Activated naive CD8-positive, alpha-beta T cell treated with anti-CD3 and anti-CD28 coated beads, Interleukin-2, amount 50 U/mL, for 24 hours (primary cell): ENCODE measurements at regions not wholly inside any gene's neighbourhood (a gene's known extent, or its start where the extent isn't known, plus 50 kb on each side); places are given as distances from the start of the nearest gene placed in this dataset.

Experiments
- ATAC-seq: fragments of 150-1000 bp; cut with Tn5 transposase; one replicate; pipeline ENCODE4 v1.10.0; 2021
- DNase-seq: peaks from one replicate; pipeline ENCODE4 v3.0.0; 2021
- H3K27ac Mint-ChIP-seq: one replicate; pipeline ENCODE4 v1.8.0; 2021; ENCODE audit warnings: mild to moderate bottlenecking, mixed read lengths
- H3K27me3 Mint-ChIP-seq: one replicate; pipeline ENCODE4 v1.8.0; 2021; ENCODE audit warnings: mixed read lengths
- H3K36me3 Mint-ChIP-seq: one replicate; pipeline ENCODE4 v1.8.0; 2021; ENCODE audit warnings: low read depth, mixed read lengths
- H3K4me1 Mint-ChIP-seq: one replicate; pipeline ENCODE4 v1.8.0; 2021; ENCODE audit warnings: mixed read lengths
- H3K4me3 Mint-ChIP-seq: one replicate; pipeline ENCODE4 v1.8.0; 2021; ENCODE audit warnings: mild to moderate bottlenecking, moderate library complexity, mixed read lengths
- H3K9me3 Mint-ChIP-seq: one replicate; pipeline ENCODE4 v1.8.0; 2021; ENCODE audit warnings: mixed read lengths

DNA sequence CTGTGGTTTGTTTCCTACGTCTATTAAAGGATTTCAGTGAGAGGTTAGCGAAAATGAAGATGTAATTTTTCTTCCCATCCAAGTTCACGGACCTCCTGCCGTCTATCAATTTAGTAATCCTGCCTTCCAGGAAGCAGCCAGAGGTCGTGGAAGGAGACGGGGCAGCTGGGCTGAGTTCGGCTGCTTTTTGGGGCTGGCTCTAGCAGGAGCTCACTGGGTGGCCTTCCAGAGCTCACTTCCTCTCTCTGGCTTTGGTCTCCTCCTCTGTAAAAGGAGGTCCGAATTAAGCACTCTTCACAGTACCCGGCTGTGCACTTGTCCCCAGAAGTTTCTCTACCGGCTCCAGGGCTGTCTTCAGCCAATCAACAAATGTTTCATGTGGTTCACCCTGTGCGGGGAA, 295.4 kb downstream of the BCOR start:
- no peak for ATAC-seq
- no peak overlapping the region for H3K4me3 Mint-ChIP-seq
- H3K9me3 Mint-ChIP-seq = no peaks in the 10 kb centered on the region
- H3K27me3 Mint-ChIP-seq = no peaks in the 10 kb centered on the region
- no peak for DNase-seq
- no peak overlapping the region for H3K27ac Mint-ChIP-seq
- H3K4me1 Mint-ChIP-seq = peaks cover 18% of the 10 kb centered on the region
- H3K36me3 Mint-ChIP-seq = no peaks in the 10 kb centered on the region

DNA sequence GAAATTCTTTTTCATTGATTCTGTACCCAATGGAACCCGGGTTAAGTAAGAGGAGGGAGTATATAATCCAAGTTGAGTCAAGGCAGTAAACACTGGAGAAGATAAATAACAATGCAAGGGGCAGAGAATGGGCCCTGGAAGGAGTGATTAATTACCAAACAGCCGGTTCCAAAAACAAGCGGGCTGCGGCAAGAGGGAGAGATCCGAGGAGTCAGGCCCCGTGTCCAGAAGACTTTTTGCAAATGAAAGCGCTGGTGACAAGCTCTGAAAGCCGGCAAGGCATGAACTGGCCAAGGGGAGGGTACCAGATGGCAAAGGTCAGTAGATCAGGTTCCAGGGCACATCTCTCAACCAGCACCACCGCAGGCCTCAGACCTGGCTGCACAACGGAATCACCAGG, 294.9 kb downstream of the BCOR start:
- no peaks in the 10 kb centered on the region for H3K9me3 Mint-ChIP-seq
- no peak for DNase-seq
- no peaks in the 10 kb centered on the region for H3K36me3 Mint-ChIP-seq
- no peak overlapping the region for H3K4me3 Mint-ChIP-seq
- no peaks in the 10 kb centered on the region for H3K27me3 Mint-ChIP-seq
- no peak for ATAC-seq
- no peak overlapping the region for H3K27ac Mint-ChIP-seq
- peaks cover 18% of the 10 kb centered on the region for H3K4me1 Mint-ChIP-seq

DNA sequence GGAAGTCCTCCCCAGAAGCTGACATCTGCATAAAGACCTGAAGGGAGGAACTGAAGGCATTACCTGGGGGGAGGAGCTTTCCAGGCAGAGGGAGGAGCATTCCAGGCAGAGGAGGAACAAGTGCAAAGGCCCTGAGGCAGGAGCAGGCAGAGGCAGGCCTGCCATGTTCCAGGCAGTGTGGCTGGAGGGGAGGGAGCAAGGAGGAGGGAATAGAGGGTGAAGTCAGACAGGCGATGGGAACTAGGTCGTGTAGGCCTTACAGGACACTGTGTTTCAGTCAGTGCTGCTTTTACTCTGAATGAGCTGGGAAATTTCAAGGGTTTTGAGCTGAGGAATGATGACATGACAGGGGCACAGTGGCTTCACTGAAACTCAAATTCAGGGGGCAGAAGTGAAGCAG, 292.7 kb downstream of the BCOR start:
- Mint-ChIP-seq H3K9me3 (no peaks in the 10 kb centered on the region), H3K27me3 (no peaks in the 10 kb centered on the region), H3K4me3 (no peak overlapping the region), H3K36me3 (no peaks in the 10 kb centered on the region), H3K4me1 (peaks cover 18% of the 10 kb centered on the region), H3K27ac (peak overlapping the region; percentile 39)
- ATAC-seq = no peak
- no peak for DNase-seq

DNA sequence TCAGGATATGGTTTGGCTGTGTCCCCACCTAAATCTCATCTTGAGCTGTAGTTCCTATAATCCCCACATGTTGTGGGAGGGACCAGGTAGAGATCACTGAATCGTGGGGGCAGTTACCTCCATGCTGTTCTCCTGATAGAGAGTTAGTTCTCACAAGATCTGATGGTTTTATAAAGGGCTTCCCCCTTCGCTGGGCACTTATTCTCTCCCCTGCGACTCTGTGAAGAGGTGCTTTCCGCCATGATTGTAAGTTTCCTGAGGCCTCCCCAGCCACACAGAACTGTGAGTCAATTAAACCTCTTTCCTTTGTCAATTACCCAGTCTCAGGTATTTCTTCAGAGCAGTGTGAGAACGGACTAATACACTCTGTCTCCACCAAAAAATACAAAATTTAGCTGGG, 291.9 kb downstream of the BCOR start:
- H3K4me1 Mint-ChIP-seq = peaks cover 18% of the 10 kb centered on the region
- no peak overlapping the region for H3K4me3 Mint-ChIP-seq
- no peaks in the 10 kb centered on the region for H3K36me3 Mint-ChIP-seq
- H3K27ac Mint-ChIP-seq = peak overlapping the region; percentile 78
- DNase-seq (no peak), ATAC-seq (peak; percentile 65)
- no peaks in the 10 kb centered on the region for H3K9me3 Mint-ChIP-seq
- H3K27me3 Mint-ChIP-seq = no peaks in the 10 kb centered on the region

DNA sequence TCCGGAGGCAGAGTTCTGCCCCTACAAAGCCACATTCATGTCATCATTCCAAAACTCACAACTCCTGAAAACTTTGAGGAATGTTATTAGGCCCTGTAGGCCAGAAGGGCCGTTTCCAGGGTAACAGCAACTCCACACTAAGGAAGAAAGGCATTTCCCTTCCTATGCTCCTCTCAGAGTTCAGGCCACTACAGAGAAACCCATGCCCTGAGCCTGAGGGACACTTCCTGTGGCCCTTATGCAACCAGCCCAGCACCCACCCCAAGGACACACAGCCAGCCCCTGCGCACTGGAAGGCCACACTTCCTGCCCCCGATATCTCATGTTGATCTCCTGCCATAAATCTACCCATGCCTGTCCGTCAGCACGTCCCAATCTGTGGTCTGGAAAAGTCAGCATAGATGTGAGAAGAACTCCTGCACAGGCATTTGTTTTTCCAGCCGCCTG, 289.3 kb downstream of the BCOR start:
- no peak overlapping the region for H3K4me3 Mint-ChIP-seq

DNA sequence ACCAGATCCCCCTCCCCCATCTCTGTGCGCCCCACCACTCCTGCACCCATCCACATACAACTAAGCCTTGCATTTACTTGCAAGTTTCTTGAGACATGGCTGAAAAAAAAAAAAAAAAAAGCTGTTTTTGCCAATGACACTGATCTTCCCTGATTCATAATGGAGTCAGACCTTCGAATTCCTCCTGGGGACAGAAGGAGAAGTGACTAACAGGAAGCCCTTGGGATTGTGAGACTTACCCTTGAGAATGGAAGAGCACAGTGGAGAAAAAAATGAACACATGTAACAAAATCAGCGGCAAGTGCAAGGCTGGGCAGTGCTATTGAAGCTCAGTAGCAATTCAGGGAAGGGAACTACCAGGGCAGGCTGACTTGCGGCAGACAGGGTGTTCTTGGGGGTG, 288.4 kb downstream of the BCOR start:
- Mint-ChIP-seq H3K9me3 (no peaks in the 10 kb centered on the region), H3K36me3 (no peaks in the 10 kb centered on the region), H3K27me3 (no peaks in the 10 kb centered on the region), H3K27ac (no peak overlapping the region), H3K4me3 (no peak overlapping the region), H3K4me1 (peaks cover 21% of the 10 kb centered on the region)
- DNase-seq = no peak
- ATAC-seq = no peak

More for the DNA sequence above, 289.3 kb downstream of the BCOR start:
- no peak for DNase-seq
- ATAC-seq = no peak
- no peaks in the 10 kb centered on the region for H3K9me3 Mint-ChIP-seq
- H3K36me3 Mint-ChIP-seq = no peaks in the 10 kb centered on the region
- H3K27ac Mint-ChIP-seq = no peak overlapping the region
- H3K4me1 Mint-ChIP-seq = peaks cover 18% of the 10 kb centered on the region
- H3K27me3 Mint-ChIP-seq = no peaks in the 10 kb centered on the region

DNA sequence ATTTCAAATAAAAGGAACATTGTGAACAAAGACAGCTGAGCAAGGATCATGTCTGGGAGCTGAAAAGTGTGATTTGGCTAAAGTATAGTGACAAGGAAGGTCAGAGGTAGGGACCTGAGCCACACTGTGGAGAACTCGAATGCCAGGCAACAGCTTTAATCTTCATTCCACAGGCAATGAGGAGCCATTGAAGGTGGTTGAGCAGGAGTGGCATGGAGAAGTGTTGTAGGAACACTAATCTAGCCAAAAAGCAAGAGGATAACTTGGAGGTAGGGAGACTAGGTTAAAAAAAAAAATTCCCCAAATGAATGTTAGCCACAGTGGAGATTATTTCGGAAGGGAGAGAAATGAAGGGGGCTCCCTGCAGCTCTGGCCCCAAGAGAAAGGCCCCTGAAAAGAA, 286.9 kb downstream of the BCOR start:
- Mint-ChIP-seq H3K4me1 (peaks cover 25% of the 10 kb centered on the region), H3K4me3 (no peak overlapping the region), H3K27me3 (no peaks in the 10 kb centered on the region), H3K36me3 (no peaks in the 10 kb centered on the region), H3K27ac (no peak overlapping the region), H3K9me3 (no peaks in the 10 kb centered on the region)
- ATAC-seq (no peak), DNase-seq (no peak)

DNA sequence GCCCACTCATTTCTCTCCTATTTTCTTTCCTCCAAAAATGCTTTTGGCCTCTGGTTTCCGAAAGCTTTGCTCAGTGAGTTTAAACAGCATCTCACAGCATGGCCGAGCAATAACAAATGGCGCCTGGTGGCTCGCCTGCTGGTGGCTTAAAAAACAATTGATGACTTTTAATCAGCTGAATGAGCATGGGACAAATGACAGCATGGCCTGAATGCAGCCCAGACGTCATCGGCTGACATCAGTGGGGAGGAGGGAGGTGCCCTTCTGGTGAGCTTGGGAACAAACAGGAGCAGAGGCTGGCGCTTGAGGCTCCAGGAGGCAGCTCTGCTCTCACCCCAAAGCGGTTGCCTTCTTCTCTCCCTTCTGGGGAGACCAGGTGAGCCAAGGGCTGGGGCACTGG, 286.4 kb downstream of the BCOR start:
- Mint-ChIP-seq H3K4me3 (no peak overlapping the region), H3K4me1 (peaks cover 25% of the 10 kb centered on the region), H3K27ac (no peak overlapping the region), H3K27me3 (no peaks in the 10 kb centered on the region), H3K9me3 (no peaks in the 10 kb centered on the region), H3K36me3 (no peaks in the 10 kb centered on the region)
- DNase-seq = no peak
- no peak for ATAC-seq

DNA sequence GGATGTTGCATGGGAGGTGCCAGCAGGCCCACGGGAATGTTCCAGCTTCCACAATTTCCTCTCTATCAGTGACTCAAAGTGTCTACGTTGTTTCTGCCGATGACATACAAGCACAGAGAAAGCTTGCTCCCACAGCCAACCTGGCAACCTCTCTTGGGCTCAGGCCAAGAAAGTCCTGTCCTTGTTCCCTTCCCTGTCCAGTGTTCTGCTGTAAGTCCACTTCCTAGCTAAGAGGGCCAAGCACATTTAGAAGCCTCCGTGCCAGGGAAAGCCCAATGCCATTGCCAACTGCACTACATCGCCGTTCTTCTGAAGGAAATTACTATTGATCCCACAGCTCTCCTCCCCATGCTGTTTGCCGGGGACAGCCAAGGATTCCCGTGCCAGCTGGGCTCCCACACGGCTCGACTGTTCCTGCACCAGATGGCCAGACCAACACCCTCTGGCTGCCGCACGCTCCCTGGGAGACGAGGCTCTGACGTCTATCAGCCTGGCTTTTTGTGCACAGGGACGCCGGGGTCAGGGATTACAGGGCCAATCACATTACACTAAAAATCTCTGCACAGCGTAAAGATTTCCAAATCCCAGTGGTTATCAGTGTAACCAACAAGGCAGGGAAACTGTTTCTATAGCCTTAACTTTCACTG, 284.0 kb downstream of the BCOR start:
- H3K4me1 Mint-ChIP-seq = peaks cover 37% of the 10 kb centered on the region
- H3K4me3 Mint-ChIP-seq = no peak overlapping the region
- H3K36me3 Mint-ChIP-seq = no peaks in the 10 kb centered on the region
- no peak for ATAC-seq
- no peak for DNase-seq
- no peak overlapping the region for H3K27ac Mint-ChIP-seq
- H3K9me3 Mint-ChIP-seq = no peaks in the 10 kb centered on the region
- no peaks in the 10 kb centered on the region for H3K27me3 Mint-ChIP-seq

DNA sequence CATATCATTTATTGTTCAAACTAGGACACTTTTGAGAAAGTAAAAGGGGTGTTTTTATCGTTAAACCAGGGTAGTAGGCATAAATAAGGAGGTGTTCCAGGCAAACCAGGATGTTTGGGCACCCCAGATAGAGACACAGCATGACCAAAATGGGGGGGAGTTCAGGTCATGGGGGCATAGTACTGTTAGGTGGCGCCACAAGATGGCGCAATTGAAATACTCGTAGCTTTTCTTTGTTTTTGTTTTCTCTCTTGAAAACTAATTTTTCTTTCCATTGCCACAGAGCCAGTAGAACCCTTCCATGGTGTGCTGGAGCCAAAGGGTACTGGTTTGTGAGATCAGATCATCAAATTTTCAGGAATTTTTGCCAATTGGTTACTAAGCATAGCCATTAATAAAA, 283.4 kb downstream of the BCOR start:
- ATAC-seq (no peak), DNase-seq (peak; percentile 36)
- peaks cover 6% of the 10 kb centered on the region for H3K27me3 Mint-ChIP-seq
- H3K4me1 Mint-ChIP-seq = peaks cover 37% of the 10 kb centered on the region
- H3K4me3 Mint-ChIP-seq = no peak overlapping the region
- H3K9me3 Mint-ChIP-seq = no peaks in the 10 kb centered on the region
- H3K27ac Mint-ChIP-seq = no peak overlapping the region
- no peaks in the 10 kb centered on the region for H3K36me3 Mint-ChIP-seq

DNA sequence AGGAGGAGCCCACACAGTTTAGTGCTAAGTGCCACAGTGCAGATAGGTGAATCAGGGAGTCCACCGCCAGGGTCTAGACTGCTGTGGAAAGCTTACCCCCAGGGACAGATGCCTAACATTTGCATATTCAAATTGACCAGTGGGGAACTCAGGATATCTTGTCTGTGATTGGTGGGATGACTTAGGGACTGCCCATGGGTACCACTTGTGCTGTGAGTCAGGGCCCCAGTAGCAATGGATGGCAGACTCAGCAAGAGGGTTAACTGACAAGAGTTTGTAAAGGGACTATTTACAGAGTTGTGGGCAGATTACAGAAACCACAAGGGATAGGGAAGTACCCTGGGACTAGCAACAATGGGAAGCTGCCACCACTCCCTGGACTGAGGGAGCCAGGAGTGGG, 282.1 kb downstream of the BCOR start:
- no peaks in the 10 kb centered on the region for H3K36me3 Mint-ChIP-seq
- ATAC-seq (peak; percentile 95), DNase-seq (peak; percentile 22)
- H3K27me3 Mint-ChIP-seq = peaks cover 6% of the 10 kb centered on the region
- peaks cover 37% of the 10 kb centered on the region for H3K4me1 Mint-ChIP-seq
- H3K9me3 Mint-ChIP-seq = no peaks in the 10 kb centered on the region
- H3K27ac Mint-ChIP-seq = peak overlapping the region; percentile 60
- H3K4me3 Mint-ChIP-seq = no peak overlapping the region

DNA sequence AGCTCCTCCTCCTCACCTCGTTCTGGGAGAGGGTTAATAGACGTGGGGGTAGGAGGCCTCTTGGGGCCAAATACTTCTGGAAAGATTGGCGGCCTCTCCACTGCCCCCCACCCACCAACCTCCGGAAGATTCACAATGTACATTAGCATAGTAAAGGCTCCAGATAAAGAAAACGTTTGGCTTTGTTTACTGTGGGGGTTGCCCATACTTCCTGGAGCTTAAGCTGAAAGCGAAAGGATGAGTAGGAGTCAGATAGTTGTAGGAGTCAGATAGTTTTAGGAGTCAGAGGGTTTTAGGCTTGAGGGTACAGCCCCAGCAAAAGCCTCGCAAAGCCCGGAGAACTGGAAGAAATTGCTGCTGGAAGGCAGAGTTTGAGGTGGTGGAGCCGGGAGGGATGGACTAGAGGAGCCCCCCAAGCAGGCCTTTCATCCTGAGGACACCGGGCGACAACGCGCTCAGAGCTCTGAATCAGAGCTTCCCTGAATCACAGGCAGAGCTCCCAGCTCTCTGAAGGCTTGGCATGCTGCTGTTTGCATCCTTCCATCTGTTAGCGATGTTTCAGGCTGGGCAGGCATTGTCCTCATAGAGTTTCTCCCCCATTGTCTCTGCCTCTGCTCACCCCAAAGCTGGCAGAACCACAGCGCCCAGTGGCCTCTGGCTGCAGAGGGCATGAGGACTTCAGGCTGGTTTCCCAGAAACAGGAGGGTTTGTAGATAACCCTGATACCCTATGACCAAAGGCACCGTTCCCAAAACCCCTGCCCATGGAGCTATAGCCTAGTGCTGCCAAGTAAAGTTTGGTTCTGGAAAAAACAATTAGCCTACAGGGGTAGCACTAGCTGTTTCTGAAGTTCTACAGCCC, 280.7 kb downstream of the BCOR start:
- peak overlapping the region; percentile 14 for H3K4me3 Mint-ChIP-seq
- H3K9me3 Mint-ChIP-seq = no peaks in the 10 kb centered on the region
- ATAC-seq = peak; percentile 25
- no peak for DNase-seq
- H3K4me1 Mint-ChIP-seq = peaks cover 37% of the 10 kb centered on the region
- no peaks in the 10 kb centered on the region for H3K36me3 Mint-ChIP-seq
- H3K27me3 Mint-ChIP-seq = peaks cover 6% of the 10 kb centered on the region
- no peak overlapping the region for H3K27ac Mint-ChIP-seq

DNA sequence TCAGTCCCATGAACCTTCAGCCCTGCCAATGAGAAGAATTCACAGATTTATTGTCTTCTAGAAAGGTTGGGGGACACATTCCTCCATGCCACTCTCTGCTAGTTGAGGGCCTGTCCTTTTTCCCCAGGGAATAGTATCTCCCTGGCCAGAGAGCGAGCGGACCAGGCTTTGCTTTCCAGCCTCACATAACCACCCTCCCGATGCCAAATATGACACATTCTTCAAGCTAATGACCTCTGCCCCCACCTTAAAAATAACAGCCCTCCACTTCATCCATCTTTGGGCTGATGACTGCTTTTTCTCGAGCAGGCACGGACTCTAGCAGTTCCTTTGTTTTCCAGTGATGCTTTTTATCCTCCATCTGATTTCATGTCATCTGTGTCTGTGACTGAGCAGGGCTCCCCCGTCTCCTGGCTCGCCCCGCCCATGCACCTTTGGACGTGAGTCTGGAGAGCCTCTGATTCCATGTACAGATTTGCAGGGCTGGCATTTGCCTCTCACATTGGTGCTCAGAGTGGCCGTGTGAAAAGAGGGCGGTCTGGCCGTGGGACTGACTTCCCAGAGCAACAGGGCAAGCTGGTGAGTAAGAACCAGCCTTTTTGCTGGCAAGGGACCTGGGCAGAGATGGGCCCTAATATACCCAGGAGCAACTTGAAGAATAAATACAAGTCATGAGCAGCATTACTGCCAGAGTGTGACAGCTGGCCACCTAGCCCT, 279.8 kb downstream of the BCOR start:
- H3K27ac Mint-ChIP-seq = no peak overlapping the region
- DNase-seq (no peak), ATAC-seq (no peak)
- peaks cover 37% of the 10 kb centered on the region for H3K4me1 Mint-ChIP-seq
- no peaks in the 10 kb centered on the region for H3K36me3 Mint-ChIP-seq
- no peak overlapping the region for H3K4me3 Mint-ChIP-seq
- peaks cover 6% of the 10 kb centered on the region for H3K27me3 Mint-ChIP-seq
- H3K9me3 Mint-ChIP-seq = no peaks in the 10 kb centered on the region

DNA sequence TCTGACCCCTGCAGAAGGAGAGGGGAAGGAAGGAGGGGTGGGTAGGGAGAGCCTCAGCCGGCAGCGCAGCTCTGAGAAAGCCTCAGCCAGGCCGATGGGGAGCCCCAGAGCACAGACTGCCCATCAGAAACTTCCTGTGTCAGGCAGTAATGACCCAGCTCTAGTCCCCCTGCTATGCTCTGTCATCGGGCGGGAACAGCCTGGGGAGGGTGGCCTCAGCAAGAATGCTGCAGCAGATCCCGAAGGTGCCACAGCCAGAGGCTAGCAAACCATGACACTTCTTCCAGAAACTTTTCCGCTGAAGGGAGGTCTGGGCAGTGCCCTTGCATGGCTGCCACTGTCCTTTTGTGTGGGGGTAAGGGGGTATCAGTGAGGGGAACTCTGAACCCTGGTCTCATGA, 279.0 kb downstream of the BCOR start:
- Mint-ChIP-seq H3K27me3 (peaks cover 6% of the 10 kb centered on the region), H3K36me3 (no peaks in the 10 kb centered on the region), H3K4me3 (no peak overlapping the region), H3K9me3 (no peaks in the 10 kb centered on the region), H3K27ac (no peak overlapping the region), H3K4me1 (peaks cover 37% of the 10 kb centered on the region)
- no peak for ATAC-seq
- DNase-seq = no peak
